Activated CD8-positive, alpha-beta memory T cell treated with anti-CD3 and anti-CD28 coated beads for 24 hours (primary cell): ENCODE measurements at regions not wholly inside any gene's neighbourhood (a gene's known extent, or its start where the extent isn't known, plus 50 kb on each side); places are given as distances from the start of the nearest gene placed in this dataset.
"Not testable (repeated sequence)": the region's sequence is repeated elsewhere in the genome, so short reads cannot be mapped to it uniquely, and the experiment has no call there.

Experiments used
- DNase-seq: peaks from one replicate; pipeline ENCODE4 v3.0.0-alpha.2; 2020

DNA sequence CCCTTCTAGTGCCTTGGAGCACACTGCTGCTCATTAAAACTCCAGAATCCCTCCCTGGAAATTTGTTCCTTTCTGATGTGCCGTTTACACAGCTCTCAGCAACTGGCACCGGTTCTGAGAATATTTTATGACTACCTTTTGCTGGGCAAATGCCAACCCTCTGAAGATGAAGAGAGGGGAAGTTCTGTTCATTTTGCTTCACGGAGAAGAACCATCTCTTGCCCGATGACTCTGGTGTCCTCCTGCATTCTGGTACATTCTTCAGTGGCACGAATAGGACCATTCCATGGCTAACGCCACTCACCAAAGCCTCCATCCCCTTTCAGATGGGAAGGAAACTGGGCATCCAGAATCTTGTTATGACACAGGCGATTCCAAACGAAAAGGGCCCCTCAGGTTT is 96.2 kb upstream of the SIM2 start:
- no peak for DNase-seq

DNA sequence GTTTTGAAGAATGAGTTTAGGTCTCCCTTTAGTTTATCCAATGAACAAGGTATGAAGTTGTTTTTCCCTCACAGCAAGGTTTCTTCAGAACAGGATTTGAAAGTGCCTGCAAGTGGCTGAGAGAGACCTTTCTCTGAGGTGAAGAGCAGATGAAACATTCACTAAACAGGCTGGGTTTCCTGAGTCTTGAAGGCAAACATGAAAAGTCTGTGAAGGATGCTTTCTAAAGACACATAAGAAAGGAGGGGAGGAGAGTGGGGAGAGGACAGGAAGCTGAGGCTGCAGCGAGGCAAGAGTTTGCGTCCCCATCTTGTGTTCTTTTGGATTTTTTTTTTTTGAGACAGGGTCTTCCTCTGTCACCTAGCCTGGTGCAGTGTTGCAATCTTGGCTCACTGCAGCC is 95.7 kb upstream of the SIM2 start:
- DNase-seq = no peak

DNA sequence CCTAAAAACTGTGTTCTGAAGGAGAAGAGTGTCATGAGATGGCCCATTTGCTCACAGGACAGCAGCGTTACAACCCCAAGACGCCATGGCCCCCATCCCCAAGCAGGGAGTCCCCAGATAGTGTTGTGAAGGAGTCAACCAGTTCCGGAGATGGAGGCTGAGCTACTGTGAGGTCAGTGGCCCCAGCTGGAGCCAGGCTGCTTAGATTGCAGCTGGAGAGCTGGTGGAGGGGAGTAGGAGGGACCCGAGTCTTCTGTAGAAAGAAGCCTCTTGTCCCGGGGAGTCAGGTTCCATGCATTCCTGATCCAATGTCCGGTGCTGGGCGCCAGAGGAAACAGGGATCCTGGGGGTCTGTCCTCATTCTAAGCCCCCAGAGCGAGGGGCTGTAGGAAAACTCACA is 93.5 kb upstream of the SIM2 start:
- DNase-seq = no peak

DNA sequence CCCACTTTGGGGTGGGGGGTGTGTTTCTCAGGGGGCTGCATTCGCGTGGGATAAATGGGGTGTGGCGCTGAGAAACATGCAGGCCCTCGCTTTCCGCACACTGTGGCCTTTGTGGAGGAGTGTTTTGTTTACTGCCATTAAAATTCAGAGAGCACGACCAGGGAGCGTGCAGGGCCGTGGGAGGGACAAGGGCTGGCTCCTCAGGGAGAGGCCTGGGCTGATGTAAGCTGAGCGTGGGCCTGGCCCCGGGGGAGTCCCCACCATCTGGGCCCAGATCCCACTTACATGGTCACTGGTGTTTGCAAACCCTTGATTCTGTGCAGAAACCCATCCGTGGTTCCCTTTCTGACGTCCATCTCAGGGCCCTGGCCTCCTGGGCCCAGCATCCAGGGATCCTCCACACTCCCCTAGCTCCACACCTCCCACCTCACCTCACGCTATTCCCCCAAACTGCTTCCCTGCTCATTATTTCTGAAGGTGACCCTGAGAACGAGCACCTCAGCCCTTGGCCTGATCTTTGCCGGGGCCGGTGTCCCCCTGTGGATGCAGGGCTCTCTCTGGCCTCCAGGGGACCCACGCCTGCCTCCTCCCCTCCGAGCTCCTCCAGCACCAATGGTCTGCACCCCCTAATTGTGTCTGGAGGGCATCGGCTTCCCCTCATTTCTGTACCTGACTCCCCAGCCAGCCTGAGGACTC is 92.5 kb upstream of the SIM2 start:
- no peak for DNase-seq

DNA sequence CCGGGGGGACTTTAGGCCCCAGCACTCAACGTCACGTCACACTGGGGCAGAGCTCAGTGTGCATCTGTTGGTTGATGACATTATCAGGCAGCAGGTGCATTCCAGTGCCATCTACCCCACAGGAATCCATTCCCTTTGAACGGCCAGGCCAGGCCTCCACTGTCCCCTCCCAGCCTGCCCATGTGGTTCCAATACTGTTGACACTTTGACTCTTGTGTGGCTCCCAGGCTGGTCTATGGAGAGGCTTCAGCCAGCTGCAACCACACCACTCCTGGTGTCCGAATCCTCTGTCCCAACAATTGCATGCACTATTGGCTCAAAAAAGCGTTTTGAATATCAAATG is 92.0 kb upstream of the SIM2 start:
- no peak for DNase-seq

DNA sequence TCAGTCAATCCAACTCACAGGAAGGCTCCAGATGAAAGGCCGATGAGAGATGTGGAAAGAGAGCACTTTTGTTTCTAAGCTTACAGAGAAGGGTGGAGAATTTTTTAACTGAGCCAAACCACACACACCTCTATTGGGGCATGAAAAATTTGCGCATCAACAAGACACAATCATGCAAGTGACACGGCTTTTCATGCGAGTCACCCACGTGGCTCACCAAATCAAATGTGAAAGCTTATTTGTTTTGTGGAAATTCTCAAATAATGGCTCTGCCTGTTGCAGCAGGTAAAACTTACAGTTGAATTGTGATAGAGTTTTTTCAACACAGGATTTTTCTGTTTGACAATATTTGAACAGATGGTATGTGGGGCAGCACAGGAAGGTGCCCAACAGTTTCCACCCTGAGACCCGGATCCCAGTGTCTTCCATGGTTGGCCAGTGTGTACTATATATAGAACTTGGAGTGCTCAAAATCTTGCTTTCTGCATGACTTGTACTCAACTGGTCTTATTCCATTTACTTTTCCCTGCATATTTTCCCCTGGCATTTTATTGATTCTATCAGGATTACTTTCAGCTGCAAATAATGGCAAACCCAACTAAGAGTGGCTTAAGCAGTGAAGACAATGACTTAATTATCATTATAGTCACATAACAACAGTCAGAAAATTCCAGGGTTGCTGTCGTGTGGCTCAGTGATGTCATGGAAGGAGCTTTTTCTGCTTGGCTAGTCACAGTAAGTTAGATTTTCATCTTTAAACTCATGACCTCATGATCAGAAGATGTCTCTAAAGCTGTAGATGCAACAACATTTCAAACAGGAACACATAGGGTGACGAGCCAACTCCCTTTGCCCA is 90.6 kb upstream of the SIM2 start:
- no peak for DNase-seq

DNA sequence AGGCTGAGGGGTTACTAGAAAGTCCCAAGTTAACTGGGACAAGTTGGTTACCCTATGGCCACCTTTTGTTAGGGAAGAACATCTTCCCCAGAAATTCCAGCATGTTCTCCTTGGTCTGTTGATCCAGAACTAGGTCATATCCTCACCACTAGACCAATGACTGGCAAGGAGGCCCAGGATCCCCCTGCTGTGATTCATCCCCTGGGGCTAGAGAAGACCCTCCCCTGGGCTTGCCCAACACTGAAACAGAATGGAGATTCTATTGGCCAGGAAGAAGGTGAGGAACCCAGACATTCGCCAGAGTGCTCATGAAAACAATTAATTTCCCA is 90.1 kb upstream of the SIM2 start:
- DNase-seq = no peak

DNA sequence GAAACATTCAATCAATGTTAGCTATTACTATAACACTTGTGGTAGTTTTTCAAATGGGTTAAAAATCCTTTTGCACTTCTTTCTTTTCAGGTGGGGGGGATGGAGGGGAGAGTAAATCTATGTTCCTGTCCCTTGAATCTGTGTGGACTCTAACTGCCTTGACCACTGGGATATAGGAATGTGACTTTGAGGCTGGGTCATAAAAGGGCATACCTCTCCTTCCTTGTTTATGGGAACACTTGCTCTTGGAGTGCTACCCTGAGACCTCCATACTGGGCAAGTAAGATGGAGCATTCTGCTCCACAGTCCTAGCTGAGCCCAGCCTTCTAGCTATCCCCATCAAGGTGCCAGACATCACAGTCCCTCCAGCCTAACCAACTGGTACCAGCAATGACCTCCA is 89.3 kb upstream of the SIM2 start:
- no peak for DNase-seq

DNA sequence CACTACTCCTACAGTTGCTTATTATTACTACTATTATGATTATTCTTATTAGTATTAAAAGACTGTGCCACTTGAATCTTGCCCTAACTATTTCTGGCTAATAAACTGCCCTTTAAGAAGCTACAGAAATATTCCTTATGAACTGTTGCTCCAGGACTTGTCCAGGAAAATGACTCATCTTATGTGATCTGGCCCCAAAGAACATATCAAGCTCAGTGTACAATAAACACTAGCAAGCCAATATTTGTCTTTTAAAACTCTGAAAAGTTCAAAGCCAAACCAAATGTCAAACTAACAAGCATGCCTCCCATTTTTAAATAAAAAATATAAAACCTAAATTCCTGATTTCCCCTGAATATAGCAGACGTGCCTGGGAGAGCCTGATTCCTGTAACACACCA is 88.7 kb upstream of the SIM2 start:
- DNase-seq = no peak

DNA sequence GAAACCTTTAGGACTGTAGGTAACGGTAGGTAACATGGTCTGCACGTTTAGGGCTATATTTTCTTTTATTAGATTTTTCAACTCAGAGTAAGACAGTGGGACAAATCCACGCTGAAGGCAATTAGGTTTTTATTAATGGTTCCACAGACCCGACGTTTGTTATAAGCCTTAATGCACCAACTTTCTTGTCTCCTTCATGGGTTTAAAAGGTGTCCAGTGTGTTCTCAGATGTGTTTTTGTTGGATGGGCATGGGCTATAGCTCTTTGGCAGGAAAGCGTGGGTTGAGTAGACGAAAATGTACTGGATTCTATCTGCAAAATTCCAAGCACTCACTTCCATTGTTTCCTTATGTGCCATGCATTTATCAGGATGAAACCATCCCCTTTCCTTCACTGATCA is 88.0 kb upstream of the SIM2 start:
- DNase-seq = no peak

DNA sequence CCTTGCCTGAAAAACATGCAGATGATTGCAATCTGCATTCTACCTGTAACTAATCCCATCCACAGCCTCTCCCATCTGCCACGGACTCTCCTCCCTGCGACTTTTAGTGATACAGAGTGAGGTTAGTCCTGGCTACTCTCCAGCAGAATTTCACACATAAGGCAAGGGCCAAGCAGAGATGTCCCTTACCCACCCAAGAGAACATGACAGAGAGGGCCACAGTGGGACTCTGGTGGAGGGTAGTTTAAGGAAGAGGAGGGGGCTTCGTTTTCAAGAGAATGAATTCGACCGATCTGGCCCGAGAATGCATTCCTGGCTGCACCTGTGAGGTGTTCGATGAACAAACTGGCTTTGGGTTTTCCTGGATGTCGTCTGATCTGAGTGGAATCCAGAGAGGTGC is 87.5 kb upstream of the SIM2 start:
- no peak for DNase-seq

DNA sequence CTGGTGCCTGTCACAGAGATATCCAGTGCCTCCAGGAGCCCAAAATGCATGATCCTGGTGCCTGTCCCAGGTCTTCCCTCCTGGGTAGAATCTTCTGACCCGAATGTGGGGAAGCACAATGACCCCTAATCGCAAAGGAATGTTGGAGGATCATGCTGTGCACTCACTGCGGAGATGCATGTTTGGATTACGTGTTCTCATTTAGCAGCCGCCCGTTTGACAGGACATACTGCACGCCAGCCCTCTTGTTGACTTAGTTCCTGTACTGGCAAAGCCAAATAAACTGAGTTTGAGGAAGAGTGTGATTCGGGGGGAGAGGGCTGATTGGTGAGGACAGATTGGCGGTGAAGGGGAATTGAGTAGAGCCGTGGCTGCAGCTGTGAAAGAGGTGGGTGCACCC is 85.9 kb upstream of the SIM2 start:
- no peak for DNase-seq

DNA sequence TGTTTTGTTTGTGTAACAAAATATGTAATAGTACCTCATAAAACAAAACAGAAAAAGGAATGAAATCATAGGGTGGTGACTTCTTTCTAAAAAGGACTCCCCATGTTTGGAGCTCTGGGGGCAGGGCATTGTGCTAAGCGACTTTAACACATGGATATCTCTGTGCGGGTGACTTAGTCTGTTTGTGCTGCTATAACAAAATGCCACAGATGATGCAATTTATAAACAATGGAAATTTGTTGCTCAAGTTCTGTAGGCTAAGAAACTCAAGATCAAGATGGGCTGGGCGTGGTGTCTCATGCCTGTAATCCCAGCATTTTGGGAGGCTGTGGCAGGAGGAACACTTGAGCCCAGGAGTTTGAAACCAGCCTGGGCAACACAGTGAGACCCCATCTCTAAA is 85.4 kb upstream of the SIM2 start:
- no peak for DNase-seq

DNA sequence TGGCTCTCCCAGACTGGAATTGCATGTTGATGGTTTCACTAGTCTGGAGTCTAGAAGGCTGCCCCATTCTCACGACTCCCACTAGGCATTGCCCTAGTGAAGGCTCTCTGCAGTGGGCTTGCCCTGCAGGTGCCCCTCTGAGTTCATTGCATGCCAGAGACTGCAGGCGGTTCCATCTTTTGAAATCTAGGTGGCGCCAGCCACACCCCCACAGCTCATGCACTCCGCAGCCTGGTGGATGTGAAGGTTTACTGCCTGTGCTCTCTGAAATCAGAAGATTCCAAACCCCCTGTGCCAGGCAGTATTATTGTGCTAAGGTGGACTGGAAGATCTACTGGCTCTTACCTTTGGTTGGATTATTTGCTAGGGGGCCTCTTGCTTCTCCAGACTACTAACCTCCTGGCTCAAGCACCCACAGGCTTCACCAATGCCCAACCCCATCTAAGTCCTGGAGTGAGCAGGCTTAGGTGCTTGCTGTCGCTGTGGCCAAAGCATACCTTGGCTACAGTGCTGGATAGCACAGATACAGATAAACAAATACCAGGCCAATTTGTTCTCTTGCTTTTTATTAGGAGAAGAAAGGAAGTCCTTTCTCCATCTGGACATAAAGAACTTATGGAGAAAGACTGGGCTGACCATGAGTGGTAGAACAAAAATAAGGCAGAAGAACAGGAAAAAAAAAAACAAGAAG is 83.5 kb upstream of the SIM2 start:
- no peak for DNase-seq

DNA sequence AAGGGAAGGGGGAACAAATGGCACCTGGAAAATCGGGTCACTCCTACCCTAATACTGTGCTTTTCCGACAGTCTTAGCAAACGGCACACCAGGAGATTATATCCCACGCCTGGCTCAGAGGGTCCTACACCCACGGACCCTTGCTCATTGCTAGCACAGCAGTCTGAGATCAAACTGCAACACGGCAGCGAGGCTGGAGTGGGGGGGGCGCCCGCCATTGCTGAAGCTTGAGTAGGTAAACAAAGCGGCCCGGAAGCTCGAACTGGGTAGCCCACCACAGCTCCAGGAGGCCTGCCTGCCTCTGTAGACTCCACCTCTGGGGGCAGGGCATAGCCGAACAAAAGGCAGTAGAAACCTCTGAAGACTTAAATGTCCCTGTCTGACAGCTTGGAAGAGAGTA is 82.1 kb upstream of the SIM2 start:
- DNase-seq = not testable (repeated sequence)

DNA sequence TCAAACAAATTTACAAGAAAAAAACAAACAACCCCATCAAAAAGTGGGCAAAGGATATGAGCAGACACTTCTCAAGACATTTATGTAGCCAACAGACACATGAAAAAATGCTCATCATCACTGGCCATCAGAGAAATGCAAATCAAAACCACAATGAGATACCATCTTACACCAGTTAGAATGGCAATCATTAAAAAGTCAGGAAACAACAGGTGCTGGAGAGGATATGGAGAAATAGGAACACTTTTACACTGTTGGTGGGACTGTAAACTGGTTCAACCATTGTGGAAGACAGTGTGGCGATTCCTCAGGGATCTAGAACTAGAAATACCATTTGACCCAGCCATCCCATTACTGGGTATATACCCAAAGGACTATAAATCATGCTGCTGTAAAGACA is 77.1 kb upstream of the SIM2 start:
- not testable (repeated sequence) for DNase-seq

DNA sequence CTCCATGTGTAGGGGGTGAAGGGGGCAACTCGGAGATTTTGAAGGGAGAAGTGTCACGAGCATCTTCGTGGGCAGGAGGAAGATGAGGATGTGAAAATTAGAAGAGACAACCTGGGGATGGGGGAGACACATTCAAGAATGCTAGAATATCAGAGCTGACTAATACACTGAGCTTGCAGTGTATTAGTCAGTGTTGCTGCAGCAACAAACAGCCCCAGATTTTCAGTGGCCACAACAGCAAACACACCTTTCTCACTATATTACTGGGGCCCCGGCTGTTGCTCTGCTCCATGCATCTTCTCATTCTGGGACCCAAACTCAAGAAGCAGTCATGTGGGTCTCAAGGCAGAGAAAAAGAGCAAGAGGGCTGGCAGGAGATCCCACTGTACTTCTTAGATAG is 74.8 kb upstream of the SIM2 start:
- no peak for DNase-seq

DNA sequence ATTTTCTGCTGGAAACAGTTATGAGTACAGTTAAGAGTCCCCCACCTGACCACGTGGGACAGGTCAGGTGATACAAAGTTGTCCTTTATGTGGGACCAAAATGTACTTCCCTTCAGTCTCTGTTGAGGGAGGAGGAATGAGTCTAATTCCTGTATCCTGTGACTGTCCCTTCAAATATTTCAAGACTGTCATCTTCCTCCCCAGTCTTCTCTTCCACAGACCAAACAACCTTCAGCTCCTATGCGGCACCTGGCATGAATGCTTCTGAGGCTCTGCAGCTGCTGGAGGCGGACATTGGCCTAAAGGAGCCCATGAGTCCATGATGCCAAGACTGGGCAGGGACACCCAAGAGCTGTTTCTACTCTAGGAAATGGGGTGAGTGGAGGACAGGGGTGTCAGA is 72.1 kb upstream of the SIM2 start:
- no peak for DNase-seq

DNA sequence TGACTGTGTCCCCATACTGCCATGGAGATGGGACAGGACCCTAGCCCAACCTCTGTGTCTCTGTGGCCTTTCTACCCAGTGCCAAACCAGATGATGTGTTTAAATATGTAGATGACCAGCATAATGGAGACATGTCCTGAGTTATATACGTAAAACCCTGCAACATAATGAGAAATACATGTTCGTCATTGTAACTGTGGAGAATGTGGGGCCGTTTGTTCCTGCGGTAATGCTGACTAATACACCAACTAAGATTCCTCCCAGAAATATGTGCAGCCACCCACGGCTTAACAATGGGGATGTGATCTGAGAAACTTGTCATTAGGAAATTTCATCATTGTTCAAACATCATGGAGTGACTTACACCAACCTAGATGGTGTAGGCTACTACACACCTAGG is 71.7 kb upstream of the SIM2 start:
- DNase-seq = no peak

DNA sequence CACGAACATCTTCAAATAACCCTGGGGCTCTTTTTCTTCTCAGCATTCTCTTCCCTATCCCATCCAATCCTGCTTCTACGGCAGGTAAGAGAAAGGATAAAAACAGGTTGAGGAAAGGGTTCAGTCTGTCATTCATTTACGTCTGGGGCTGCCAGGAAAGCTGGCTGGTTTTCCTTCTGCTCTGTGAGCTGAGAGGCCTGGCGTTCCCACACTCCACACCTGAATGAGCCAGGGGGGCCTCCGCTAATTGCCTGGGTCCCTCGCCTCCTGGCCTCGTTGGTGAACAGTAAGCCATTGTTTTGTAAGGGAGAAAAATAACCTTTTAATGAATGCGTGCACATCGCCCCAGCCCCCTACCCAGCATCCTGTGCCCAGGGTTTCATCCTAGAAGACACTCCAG is 70.8 kb upstream of the SIM2 start:
- no peak for DNase-seq

DNA sequence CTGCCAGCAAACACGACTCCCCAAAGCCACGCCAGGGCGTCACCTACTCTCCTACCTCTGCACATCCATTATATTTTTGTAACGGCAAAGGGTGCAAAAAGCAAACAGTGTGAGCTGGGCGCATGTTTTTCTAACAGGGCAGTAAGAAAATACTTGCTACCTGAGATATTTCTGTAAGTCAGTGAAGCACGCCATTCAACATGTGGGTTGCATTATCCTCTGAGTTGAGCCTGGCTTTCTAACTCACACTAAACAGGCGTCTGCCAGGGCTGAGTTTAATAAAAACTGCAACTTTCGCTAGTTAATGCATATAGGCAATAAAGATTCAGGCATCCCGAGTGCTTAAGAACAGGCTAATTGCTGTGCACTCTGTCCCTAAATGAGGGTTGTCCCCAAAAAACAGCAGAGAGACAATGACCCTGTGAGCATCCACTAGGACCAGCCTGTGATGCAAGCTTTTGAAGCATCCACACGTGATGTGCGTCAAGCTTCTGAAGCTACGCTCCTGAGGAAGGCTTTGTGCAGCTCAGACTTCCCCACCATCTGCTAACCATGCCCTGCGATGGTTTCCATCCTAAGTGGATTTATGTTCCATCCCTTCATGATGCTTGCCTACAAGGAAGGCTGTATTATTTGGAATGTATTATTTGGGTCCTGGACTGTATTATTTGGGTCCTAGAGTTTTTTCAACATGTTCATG is 70.0 kb upstream of the SIM2 start:
- no peak for DNase-seq

DNA sequence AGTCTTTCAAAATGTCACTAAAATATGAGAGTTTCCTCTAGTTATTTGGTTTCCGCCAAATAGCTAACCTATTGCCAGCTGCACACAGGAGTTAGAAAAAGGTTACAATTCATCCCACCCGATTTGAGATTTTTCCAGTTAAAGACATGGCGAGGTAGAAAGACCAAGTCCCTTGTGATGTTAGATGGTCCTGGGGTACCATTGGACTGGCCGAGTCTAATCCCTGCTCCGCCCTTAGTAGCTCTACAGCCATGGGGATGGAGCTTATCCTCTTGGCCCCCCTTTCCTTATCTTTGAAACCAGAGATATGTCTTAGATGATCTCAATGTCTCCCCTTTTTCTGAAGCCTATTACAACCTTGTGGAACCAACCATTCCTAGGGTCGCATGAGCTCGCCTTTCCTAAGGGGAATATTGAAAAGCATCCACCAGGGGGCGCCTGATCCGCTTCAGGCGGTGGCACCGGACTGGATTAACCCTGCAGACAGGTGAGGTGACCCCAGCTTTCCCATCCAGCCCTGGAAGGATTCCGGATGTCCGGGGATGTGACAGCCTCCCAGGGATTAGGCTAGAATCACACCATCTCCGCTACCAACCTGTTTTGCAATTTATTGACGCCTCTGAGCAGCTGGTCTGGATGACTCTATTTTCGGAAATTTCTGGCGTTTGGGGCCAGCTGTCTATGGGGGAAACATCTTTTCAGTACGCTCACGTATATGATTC is 68.3 kb upstream of the SIM2 start:
- peak; percentile 85 for DNase-seq

DNA sequence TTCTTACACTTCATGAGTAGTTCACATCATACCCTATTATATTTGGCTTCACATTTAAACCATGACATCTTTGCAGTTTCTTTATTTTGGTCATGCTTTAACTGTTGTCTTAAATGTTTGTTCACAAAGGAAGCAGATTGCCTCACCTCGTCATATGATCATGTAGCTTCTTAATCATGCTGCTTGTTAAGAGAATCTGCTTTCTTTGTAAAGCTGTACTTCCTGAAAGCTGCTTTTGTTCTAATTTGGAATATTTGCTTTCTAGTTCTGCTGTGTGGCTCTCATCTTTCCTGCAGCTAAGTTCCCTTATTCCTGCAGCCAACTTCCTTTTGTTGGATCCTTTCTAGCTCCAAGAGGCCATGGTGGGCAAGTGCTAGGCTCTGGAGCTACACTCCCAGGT is 62.9 kb upstream of the SIM2 start:
- DNase-seq = no peak
